ENCODE measurements at regions not wholly inside any gene's neighbourhood (a gene's known extent, or its start where the extent isn't known, plus 50 kb on each side); places are given as distances from the start of the nearest gene placed in this dataset.
"Not testable (repeated sequence)": the region's sequence is repeated elsewhere in the genome, so short reads cannot be mapped to it uniquely, and the experiment has no call there.

DNA sequence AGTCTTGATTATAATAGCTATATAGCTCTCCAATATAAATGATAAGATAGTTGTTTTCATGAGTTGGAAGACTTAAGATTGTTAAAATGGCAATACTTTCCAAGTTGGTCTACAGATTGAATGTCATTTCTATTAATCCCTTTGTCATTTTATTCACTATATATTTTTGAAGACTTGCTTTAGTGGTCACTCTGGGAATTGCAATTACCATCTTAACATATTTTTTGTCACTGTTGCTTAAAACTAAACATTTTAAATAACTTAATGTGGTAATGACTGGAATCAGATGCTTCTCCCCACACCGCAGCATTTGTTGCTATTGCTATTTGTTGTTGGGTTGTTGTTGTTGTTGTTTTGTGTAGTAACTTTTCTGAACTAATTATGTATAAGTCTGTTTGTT is 1592.9 kb downstream of the MRPL39 start:
- no peak for DNase-seq (ENCODE audit: low spot score)

DNA sequence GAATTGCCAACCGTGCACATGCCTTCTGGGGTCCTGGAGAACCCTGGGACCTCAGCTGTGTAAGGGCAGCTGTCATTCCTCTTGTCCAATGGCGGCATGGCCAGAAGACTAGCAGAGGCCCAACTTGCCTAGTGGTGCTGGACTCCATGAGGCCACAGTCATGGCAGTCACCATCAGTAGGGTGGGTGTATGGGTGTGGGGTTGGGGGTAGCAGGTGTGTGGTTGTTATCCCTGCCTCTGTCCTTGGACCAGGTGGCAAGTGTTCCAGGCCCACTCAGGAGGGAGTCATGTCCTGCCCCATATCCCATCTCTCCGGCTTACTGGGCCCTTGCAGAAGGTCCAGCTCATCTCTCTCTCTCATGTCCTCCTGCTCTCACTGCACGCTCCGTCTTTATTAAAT is 1596.2 kb downstream of the MRPL39 start:
- DNase-seq (ENCODE audit: low spot score): no peak

DNA sequence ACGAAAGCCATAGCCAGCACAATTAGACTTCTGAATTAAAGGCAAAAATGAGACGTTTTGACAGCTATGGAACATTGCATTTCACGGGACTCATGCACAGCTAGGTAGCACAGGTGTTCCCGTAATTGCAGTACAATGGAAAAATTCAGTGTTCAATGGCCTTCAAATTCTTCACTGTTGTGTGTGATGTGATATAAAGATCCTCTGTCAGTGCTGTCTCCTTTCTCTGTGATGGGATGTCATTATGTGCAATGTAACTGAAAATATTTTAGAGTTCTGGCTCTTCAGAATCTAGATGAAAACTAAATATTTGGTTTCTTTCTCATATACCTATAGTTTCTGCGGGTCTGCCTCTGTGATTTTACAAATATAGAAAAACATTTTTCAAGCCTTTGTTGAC is 1599.7 kb downstream of the MRPL39 start:
- no peak for DNase-seq (ENCODE audit: low spot score)

DNA sequence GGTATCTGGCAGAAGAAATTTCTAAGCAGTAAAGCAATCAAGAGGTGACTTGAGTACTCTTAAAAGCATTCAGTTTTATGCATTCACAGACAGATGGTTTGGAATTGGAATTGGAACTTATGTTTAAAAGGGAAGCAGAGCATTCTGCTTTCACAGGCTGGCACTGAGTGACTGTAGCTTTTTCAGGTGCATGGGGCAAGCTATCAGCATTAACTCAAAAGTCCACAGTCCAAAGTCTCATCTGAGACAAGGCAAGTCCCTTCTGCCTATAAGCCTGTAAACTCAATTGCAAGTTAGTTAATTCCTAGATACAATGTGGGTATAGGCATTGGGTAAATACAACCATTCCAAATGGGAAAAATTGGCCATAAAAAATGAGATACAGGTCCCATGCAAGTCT is 1620.3 kb downstream of the MRPL39 start:
- no peak for DNase-seq (ENCODE audit: low spot score)

DNA sequence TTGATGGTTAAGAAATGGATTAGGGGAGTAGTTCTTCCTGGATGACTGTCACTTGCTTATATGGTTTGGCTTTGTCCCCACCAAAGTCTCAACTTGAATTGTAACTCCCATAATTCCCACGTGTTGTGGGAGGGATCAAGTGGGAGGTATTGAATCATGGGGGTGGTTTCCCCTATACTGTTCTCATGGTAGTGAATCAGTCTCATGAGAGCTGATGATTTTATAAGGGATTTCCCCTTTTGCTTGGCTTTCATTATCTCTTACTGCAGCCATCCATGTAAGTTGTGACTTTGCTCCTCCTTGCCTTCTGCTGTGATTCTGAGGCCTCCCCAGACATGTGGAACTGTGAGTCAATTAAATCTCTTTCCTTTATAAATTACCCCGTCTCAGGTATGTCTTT is 1621.1 kb downstream of the MRPL39 start:
- DNase-seq (ENCODE audit: low spot score): no peak

DNA sequence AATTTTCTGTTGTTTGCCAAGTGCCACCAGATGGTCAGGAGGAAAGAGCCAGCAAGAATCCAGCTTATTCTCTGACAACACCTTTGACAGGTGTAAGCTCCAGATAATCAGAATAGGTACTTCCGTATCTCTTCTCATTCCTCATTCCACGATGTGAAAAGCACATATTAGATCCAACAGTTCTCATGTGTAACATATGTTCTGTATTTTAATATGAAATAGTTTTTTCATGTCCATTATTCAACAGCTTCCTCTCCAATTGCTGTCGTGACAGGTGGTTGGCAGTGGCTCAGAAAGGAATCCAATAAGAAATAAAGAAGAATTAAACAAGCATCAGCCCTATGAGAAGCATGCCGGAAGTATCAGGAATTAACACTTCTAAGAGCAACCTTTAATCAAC is 1624.7 kb downstream of the MRPL39 start:
- DNase-seq (ENCODE audit: low spot score): no peak

DNA sequence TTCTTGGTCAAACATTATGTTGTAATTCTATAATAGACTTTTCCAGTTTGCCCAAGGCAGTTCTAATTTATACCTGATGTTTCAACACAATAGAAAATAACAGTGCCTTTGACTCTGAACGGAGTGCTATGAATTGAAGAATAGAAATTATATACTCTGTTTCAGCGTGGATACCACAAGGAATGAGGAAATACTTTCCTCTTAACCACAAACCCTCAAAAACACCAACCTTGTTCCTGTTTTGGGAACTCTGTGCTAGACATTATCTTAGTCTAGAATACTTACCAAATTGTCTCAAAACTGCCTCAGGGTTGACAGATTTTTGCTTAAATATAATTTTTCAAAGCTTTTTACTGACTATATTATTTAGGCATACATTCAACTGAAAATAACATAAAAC is 1629.3 kb downstream of the MRPL39 start:
- DNase-seq (ENCODE audit: low spot score): no peak

DNA sequence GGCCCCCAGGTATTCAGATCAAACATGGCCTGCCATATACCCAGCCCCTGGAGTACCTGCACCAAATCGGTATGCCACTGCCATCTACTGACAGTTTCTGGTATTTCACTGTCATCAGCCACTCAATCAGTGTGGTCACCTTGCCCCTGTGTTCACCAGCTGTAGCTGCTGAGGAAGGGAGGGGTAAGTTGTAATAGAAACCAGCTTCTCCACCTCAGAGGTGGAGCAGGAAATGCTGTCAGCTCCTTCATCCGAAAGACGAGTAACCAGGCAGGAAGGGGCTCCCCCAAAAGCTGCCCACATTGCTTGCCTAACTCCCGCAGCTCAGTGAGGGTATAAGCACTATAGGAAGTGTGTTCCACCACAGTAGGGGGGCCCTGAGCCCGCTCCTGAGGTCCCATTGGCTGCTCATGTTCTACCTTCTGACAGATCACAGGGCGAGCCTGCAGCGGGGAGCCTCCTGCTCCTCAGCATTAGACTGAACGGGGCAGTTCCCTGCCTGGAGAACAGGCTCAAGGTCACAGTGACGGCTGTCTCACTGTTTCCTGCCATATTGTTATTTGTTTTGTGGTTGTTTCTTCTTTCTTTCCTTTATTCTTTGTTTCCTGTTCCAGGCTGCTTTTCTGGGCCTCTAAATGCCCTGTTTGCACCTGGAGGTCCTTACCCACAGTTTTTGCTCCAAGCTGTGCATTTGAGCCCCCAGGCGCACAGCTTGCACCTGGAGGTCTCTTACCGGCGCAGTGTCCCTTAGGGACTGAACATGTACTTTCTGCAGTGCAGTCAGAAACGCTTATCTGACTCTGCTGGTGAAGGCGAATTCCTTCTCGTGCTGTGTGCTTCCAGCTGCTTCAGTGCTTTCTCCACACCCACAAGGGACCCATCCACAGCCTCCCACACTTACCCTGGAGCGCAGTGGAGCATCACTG is 1638.3 kb downstream of the MRPL39 start:
- peak; percentile 13 for DNase-seq (ENCODE audit: low spot score)

DNA sequence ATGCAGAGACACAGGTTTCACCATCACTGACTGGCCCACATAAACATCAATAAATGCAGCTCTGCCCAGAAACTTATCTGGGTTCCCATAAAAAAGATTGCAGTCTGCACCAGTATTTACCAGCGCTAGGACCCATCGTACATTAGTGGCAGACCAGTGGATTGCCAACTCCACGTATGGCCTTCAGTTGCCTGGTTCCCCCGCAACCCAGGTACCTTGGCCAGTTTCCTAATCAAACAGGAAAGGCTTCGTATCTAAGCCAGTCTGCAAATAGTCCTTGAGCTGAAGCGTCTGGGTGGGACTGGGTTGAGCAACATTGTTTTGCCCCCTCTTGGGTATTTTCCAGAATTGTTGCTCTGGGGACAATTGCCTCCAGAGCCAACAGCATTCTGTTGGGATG is 1639.3 kb downstream of the MRPL39 start:
- no peak for DNase-seq (ENCODE audit: low spot score)

DNA sequence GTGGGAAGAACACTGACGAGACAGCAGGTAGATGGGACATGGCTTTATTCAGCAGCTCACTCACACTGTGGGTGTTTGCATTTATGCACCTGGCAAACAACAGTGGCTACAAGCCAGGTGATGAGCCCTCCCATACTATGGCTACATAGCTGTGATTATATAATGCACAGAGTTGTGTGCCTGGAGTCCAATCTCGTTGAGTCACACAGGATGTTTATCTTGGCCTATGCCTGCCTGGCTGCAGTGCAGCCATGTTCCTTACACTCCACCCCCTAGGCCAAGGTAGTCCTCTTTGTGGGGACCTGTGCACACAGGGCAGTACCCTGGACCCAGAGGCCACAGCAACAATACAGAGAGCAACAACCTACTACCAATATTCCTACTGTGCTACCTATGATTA is 1643.8 kb downstream of the MRPL39 start:
- no peak for DNase-seq (ENCODE audit: low spot score)

DNA sequence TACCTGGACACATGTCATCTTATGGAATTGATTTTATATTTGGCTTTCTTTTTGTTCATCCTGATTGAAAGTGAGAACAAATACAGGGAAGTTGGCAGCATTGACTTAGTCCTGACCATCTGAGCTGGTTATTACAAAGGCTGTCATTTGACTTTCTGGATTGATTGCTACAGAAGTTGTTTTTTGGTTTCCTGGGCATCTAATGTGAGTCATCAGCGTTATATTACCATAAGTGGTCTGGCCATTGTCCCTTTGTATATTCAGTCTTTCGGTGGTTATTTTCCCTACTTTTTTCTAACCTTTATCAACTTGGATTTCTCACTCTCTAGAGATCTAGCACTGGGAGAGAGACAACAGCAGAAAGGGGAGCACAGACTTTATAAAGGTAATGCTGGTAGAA is 1646.5 kb downstream of the MRPL39 start:
- no peak for DNase-seq (ENCODE audit: low spot score)

DNA sequence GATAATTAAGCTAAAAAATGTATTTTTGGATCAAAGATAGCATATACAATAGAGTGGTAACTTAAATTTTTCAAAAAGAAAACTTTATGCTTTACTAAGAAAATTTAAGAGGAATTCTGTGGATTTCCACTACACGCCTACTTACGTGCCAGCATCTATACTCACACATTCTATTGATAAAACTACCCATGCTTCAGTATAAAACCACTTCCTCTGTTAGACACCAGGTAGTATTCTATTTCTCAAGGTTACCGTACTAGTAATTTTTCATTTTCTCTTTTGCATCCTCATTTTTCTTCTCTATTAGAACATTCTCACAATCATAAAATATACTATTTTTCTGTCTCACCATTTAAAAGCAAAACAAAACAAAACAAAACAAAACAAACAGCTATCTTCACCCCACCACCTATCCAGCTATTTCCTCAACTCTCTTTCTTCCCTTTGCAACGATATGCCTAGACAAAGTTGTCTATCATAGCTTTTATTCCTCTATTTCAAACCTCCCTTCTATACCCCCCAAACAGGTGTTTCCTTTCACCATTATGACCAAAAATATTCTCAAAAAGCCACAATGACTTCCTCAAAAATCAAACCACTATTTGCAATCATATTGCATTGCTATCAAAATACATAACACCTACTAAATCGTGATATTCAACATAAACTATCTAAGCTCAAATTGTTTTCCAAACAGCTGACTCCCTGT is 1652.0 kb downstream of the MRPL39 start:
- no peak for DNase-seq (ENCODE audit: low spot score)

DNA sequence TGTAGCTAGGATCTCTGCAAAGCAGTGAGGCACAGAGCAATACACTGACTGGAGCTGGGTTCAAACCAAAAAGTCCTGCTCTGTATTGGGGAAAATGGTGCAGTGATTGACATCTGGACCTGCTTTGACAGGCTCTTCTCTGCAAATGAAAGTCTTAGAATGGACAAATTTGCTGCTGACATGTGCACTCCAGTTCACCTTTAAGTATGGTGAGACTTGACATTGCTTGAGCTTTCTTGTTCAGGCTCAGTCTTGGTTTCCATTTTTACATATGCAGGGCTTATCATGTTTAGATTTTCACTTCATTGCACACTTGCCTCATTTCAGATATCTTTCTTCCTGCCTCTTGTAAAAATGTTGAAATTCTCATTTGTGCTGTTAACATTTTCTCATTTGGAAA is 1655.0 kb downstream of the MRPL39 start:
- DNase-seq (ENCODE audit: low spot score): no peak

DNA sequence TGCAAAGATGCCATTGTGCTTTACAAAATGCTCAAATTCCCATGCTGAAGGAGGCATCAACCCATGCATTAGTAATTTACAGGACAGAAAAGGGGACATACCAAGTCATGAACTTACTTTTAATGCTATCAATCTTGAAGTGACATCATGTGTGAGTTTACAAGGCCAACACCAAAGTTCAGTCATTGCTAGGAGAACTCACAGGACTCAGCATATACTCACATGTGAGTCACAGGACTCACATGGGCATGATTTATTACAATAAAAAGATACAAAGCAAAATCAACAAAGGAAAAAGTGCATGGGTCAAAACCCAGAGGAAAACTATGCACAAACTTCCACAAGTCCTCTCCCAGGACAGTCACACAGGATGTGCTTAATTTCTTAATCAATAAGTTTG is 1656.0 kb downstream of the MRPL39 start:
- DNase-seq (ENCODE audit: low spot score): no peak

DNA sequence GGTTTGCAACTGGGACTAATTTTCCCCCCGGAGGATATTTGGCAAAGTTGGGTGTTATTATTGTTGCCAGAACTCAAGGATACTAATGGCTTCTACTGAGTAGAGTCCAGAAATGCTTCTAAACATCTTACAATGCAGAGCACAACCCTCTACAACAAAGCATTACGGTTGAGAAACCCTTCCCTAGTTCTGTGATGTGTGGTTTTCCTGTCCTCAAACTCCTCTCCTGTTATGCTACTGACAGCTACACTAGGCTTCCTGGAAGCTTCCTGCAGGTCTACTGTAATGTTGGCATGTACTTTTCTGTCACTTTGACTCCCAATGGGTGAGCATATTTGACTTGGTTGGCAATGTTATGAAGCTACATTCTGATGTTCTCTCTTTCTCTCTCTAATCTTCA is 1656.9 kb downstream of the MRPL39 start:
- DNase-seq (ENCODE audit: low spot score): no peak

DNA sequence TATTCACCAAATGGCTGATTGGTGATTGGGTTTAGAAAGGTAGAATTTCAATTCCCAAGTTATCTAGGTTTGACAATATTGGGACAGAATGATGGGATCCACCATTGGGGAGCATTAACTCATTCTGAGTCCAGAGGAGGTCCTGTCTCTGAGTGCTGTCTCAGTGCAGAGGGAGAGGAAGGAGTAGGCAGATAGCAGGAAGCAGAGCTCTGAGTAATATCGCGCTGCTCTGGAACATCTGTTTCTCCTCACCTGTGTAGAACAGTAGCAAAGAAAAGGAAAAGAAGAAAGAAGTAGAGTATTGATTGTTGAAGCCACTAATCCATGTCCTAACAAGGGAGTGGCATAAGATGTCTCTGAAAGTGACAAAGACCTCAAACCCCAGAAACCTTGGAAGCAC is 1657.8 kb downstream of the MRPL39 start:
- DNase-seq (ENCODE audit: low spot score): no peak

DNA sequence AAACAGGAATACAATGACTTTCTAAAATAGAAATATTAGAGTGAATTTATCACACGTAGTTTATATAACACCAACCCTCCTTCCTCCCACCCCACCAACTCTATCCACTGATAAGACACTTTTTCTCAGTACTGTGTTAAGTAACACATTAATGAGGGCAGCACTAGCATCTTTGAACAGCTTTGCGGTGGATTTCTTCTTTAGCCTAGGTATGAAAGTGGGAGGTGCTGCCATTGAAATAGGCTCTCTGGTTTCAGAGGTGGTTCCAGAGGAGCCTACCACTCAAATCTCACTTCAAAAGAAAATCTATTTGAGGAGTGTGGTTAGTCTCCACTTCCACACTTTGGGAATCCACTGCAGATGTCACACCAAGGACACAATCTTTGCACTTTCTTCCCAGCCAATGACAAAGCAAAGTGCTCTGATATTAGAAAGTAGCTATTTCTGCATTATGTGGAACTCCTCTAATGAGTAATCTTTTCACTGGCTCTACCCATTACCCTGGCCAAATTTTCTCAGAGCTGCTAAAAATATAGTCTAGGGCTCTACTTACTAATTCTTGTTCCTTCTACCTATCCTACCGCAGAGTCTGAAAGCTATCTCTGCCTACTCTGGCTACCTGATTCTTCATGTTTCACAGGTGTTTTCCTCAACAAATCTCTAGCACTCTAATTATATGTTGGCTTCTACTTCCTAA is 1667.8 kb downstream of the MRPL39 start:
- no peak for DNase-seq (ENCODE audit: low spot score)

DNA sequence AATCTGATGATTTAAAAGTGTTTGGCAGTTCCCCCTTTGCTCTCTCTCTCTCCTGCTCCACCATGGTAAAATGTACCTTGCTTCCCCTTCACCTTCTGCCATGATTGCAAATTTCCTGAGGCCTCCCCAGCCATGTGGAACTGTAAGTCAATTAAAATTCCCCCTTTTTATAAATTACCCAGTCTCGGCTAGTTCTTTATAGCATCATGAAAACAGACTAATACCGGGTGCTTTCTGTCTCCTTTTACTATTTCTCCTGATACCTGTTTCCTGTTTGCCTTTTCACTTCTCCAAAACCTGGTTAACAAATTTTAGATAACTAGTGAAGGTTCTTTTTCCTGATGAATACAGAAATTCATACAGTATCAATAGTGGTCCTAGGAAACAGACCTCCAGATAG is 1670.3 kb downstream of the MRPL39 start:
- no peak for DNase-seq (ENCODE audit: low spot score)

DNA sequence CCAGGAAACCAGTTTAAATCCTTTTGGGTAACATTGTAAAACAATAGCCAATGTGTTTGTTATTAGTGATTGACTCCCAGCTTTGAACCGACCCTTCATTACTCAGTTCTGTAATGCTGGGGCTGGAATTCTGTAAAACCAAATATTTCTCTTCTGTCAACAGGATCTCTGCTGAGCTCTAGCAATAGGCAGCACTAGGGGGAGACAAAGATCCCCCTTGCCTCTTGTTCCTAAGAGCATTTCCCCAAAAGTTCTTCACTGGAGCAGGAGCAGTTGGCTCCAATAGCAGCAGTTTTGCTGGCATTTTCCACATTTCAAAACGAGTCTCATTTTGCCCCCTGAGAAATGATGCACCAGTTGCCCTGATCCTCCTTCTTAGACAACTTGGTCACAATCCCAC is 1671.1 kb downstream of the MRPL39 start:
- DNase-seq (ENCODE audit: low spot score): peak; percentile 12

DNA sequence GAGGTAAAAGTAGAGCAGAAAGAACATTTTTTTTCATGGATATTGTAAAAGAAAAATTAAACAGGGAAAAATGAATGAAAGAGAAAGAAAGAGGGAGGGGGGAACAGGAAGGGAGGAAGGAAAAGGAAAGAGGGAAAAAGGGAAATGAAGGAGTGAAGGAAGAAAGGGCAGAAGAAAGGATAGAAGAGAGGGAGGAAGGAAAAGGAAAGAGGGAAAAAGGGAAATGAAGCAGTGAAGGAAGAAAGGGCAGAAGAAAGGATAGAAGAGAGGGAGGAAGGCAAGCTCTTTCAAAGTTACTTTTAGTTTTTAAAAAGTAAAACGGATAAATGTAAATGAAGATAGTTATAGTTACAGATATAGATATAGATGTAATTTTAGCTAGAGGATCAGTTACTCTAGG is 1676.7 kb downstream of the MRPL39 start:
- DNase-seq (ENCODE audit: low spot score): no peak

DNA sequence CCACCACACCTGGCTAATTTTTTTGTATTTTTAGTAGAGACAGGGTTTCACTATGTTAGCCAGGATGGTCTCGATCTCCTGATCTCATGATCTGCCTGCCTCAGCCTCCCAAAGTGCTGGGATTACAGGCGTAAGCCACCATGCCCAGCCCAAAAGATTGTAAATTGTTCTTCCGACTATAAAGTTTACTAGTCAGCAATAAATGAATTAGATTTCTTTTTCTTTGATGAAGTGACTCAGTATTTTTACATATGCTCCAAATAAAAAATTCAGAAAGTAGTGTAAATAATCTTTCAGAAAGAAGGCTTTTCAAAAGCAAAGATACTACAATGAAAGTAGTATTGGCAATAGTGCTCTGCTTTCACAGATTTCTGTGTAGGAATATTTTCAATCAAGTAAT is 1680.9 kb downstream of the MRPL39 start:
- not testable (repeated sequence) for DNase-seq (ENCODE audit: low spot score)

DNA sequence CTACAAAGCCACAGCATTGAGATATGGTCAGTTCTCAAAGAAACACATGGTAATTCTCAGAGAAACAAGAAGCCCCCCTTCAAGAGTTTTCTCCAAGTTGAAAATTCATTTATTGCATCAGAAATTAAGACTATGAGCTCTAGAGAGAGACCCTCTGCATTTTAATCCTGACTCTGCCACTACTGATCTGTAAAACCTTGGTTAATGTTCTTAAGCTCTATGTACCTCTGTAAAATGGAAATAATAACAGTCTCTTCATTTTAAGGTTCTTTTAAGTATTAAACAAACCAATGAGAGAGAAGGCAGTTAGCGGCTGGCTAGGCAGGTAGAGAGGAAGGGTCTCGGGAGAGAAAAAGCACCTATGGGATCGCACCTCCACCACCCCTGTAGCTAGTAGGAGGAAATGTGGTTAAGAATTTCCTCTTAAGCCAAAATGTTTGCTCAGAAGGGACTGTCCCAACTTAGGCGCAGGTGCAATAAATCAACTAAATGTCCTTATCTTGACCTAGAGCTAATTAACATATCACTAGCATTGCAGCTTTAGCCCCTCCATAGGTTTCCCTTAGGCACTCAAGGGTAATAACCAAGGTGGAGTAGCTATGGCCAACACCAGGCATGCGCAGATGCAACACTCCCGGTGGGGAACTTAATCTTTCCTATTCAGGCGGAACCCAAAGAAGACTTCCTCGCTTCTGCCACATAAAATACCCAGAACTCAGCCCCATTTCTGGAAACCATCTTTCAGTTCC is 1685.4 kb downstream of the MRPL39 start:
- DNase-seq (ENCODE audit: low spot score): no peak

Data from umbilical cord (tissue), 1 donor.